GM18507 (cell line): ENCODE measurements at regions not wholly inside any gene's neighbourhood (a gene's known extent, or its start where the extent isn't known, plus 50 kb on each side); places are given as distances from the start of the nearest gene placed in this dataset.
"Not testable (repeated sequence)": the region's sequence is repeated elsewhere in the genome, so short reads cannot be mapped to it uniquely, and the experiment has no call there.

ENCODE experiments used
- DNase-seq: peaks from one replicate; pipeline ENCODE4 v3.0.0; 2011; ENCODE audit warnings: low read depth; ENCODE audit not compliant: insufficient read length; ENCODE audit errors: extremely low spot score
- FAIRE-seq: peaks from 2 replicates; lab custom pipeline; 2011; peaks lifted over from hg19 to GRCh38; lab: Jason Lieb, UNC

DNA sequence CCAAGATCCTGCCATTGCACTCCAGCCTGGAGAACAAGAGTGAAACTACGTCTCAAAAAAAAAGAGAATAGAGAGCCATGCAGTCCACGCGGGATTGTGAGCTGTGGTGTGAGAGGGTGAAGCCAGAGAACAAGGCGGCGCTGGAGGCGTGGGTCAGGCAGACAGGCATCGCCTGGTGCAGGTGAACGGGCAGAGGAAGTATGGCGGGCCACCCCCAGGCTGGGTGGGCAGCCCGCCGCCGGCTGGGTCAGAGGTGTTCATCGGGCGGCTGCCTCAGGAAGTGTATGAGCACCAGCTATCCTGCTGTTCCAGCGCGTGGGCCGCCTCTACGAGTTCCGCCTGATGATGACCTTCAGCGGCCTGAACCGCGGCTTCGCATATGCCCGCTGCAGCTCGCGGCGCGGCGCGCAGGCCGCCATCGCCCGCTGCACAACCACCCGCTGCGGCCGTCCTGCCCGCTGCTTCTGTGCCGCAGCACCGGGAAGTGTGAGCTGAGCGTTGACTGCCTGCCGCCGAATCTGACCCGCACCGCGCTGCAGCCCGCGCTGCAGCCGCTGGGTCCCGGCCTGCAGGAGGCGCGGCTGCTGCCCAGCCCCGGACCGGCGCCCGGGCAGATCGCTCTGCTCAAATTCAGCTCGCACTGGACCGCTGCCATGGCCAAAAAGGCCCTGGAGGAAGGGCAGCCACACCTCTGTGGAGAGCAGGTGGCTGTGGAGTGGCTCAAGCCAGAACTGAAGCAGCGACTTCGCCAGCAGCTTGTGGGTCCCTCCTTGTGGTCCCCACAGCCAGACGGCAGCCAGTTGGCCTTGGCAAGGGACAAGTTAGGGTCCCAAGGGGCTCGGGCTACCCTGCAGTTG, 95.5 kb upstream of the PLEKHM1 start:
- not testable (repeated sequence) for DNase-seq
- FAIRE-seq, result peak; percentile 26

- DNase-seq, FAIRE-seq: not testable (repeated sequence)
Observed at GRCh38 chr17:45586651-45586934, 96.1 kb upstream of the PLEKHM1 start.

GRCh38 chr17:45592433-45592923, 102.0 kb upstream of the PLEKHM1 start:
- not testable (repeated sequence) for DNase-seq
- peak; percentile 51 for FAIRE-seq

- not testable (repeated sequence) for FAIRE-seq, DNase-seq
Observed at GRCh38 chr17:45596347-45596746, 105.8 kb upstream of the PLEKHM1 start.

DNA sequence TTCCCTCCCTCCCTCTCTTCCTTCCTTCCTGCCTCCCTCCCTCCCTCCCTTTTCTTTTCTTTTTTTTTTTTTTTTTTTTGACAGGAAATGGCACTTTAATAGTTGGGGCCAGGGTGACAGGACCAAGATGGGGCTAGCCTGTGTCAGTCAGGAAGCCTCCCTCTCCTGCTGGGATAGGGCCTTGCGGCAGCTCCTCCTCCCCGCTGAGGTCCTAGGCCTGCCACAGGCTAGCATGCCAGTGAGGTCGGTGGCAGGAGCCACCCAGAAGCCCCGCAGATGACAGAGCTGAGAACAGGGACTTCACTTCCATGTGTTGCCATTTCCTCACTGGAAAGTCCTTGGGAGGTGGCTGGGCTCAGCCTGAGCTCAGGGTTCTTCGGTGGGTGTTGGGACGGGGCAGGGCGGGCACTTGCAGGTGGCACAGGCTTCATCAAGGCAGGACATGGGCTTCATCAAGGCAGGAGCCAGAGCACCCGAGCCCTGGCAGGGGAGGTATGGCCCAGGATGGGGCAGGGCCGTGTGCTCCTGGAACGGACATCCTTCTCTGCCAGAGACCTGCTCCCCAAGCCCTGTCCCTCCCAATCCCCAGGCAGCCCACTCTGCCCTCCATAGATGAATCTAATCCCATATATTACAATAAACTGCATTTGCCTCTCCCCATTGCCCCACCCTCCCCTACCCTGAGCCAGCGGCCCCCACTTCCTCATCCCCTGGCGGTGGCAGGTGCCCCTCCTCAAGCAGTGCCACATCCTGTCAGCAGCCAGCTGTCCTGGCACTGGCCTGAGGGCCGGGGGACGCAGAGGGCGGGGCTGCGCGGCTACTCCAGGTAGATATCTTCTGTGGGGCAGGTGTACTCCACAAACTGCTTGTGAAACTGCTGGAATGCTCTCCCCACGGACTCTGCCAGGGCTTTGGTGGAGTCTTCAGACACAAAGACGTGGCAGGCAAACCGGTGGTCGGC, 109.8 kb upstream of the PLEKHM1 start:
- not testable (repeated sequence) for DNase-seq, FAIRE-seq

DNA sequence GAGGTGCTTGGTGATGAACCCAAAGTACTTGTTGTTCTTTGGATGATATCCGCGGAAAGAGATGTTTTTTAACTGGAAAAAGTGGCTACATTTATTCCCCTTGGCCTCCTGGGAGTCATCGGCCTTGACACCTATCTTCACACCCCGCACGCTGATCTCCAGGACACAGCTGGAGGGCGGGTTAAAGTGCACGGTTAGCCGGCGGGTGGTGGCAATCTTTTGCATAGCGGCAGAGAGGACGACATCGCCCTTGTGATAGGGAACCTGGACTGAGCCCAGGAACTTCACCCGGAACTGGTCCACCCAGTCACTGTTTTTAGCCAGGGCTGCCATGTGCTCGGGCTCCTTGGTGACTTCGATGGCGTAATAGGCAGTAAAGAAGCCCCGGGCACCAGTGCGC, 110.5 kb upstream of the PLEKHM1 start:
- not testable (repeated sequence) for FAIRE-seq

DNA sequence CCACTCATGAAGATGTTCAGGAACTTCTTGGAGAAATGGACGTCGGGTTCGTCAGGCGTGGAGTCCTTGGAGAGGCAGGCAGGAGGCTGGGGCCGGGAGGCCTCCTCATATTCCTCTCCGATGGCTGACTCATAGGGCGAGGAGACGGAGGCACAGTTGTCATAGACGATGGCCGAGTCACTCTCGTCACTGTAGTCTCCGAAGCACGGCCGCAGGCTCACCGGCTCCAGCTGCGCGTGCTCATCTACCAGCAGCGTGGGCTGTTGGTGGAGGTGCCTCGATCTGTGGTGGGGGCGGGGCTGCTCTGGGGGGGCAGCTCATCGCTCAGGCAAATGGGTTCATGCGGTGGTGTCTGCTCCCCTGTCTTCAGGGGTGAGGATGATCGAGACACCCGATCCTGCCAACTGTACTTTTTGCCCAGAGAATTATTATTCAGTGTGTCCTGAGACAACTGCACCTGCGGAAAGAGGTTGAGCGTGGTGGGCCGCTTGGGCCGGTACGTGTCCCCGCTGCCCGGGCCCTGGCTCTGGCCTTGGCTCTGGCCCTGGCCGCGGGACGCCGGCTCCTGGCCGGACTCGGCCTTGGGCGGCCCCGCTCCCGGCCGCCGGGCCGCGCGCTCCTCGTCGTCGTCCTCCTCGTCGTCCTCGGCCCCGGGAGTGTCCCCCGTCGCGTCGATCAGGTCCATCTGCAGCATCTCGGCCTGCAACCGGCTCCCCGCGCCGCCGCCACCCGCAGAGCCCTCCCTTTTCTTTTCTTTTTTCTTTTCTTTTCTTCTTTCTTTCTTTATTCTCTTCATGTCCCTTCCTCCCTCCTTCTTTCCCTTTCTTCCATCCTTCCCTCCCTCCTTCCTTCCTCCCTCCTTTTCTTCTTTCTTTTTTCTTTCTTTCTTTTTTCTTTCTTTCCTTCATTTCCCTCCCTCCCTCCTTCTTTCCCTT, 111.4 kb upstream of the PLEKHM1 start:
- FAIRE-seq, DNase-seq: not testable (repeated sequence)

More for the DNA sequence above, 110.5 kb upstream of the PLEKHM1 start:
- not testable (repeated sequence) for DNase-seq

DNA sequence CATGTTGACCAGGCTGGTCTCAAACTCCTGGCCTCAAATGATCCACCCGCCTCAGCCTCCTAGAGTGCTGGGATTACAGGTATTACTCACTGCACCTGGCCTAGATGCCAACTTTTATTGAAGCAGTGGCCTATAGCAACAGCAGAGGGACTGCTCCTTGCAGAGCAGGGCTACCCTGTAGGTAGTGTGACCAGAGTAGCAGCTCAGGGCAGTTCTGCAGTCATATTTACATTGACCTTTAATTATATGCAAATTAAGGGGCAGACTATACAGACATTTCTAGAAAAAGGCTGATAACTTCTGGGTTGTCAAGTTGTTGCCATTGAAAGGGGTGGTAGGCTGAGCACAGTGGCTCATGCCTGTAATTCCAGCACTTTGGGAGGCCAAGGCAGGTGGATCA, 115.2 kb upstream of the PLEKHM1 start:
- FAIRE-seq, result not testable (repeated sequence)

GRCh38 chr17:45619984-45620405, 129.5 kb upstream of the PLEKHM1 start:
- FAIRE-seq, result peak; percentile 96
- DNase-seq, result not testable (repeated sequence)

More for the DNA sequence above, 115.2 kb upstream of the PLEKHM1 start:
- DNase-seq, result not testable (repeated sequence)

- FAIRE-seq, DNase-seq: not testable (repeated sequence)
Observed at GRCh38 chr17:45620468-45620867, 129.9 kb upstream of the PLEKHM1 start.

DNA sequence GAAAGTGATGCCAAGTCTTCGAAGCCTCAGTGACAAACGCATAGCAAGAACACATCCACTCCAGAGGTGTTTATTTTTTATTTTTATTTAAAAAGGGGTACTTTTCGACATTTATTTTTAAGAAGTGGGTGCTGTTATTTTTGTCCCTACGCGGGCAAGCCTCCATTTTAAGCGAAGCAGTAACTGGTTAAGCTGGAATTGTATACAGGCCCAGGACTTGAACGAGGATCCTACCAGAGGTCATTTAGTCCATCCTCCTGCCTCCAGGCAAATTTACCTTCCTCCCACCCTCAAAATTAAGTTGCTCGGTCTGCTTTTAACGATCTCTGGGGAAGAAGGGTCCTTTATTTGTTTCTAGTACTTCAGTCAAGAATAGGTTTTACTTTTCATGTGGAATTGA, 130.6 kb upstream of the PLEKHM1 start:
- DNase-seq, FAIRE-seq: not testable (repeated sequence)

DNA sequence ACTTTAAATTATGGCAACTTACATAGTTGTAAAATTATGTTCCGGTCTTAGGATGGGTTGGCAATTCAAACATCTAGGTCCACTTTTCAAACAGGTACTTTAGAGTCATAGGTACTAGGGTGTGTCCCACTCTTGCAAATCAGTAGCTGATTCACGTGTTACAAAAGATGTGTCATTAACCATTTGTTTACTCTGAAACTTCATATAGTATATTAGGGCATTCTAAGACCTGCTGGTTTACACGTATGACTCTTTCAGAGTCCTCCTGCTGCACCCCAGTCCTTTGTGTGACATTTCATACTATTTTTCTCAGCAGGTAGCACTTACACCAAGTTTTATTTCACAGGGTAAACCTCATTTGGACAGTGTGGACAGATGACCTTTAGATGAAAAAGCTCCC, 131.8 kb upstream of the PLEKHM1 start:
- FAIRE-seq, DNase-seq: not testable (repeated sequence)

GRCh38 chr17:45628019-45628418, 137.5 kb upstream of the PLEKHM1 start:
- DNase-seq, result no peak
- FAIRE-seq, result no peak

DNA sequence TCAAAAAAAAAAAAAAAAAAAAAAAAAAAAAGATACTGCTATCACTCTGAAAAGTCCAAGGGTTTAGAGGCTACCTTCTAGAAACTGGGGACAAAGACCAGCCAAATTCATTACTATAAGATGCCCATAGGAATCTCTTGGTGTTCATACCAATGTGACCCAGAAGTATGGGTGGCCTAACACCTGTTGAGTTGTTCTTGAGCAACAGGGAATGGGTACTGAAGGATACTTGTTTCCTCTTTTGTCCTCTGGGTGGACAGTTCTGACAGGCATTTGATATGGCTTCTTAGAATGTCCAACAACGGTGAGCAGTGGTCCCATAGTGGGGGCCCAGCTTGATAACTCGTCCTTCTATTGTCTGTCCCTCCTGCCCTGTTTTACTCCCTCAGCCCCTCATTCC, 141.4 kb upstream of the PLEKHM1 start:
- DNase-seq, result no peak
- no peak for FAIRE-seq

- no peak for DNase-seq
- FAIRE-seq, result no peak
Observed at GRCh38 chr17:45639297-45639849, 144.7 kb upstream of the CRHR1 start.

- FAIRE-seq, result peak; percentile 81
- DNase-seq, result peak; percentile 33
Observed at GRCh38 chr17:45640141-45640850, 143.8 kb upstream of the CRHR1 start.

DNA sequence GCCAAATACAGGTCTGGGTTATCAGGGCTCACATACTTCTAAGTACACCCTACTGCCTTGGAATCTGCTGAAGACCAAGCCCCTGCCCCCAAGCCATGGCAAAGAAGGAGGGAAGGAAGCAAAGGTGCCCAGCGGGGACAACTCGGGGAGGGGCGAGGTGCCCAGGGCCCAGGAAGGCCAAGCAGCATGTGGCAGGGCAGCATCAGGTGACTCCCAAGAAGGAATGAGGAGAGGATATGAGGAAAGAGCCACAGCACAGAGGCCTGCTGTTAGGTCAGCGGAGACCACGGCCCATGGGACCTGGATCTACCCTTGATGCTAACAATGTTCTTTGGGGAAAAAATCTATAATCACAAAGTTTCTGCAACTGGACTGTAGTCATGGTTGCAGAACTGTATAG, 142.6 kb upstream of the CRHR1 start:
- no peak for FAIRE-seq
- DNase-seq, result no peak

GRCh38 chr17:45643591-45643990, 140.5 kb upstream of the CRHR1 start:
- FAIRE-seq (no peak), DNase-seq (no peak)
